Naive thymus-derived CD4-positive, alpha-beta T cell (primary cell): ENCODE measurements at regions not wholly inside any gene's neighbourhood (a gene's known extent, or its start where the extent isn't known, plus 50 kb on each side); places are given as distances from the start of the nearest gene placed in this dataset.
"Not testable (repeated sequence)": the region's sequence is repeated elsewhere in the genome, so short reads cannot be mapped to it uniquely, and the experiment has no call there.

ENCODE experiments used
- ATAC-seq: fragments of 150-1000 bp; cut with Tn5 transposase; 2 replicates; pipeline ENCODE4 v1.10.0; 2021; ENCODE audit warnings: mild to moderate bottlenecking, moderate library complexity
- CTCF ChIA-PET: fragments of 350-600 bp; sonication (Branson Sonifier 250); formaldehyde crosslinking; loops from one replicate; lab custom pipeline; 2021; ENCODE audit warnings: antibody characterized with exemption; lab: Charles Lee
- POLR2A ChIA-PET: fragments of 350-600 bp; sonication (Branson Sonifier 250); formaldehyde crosslinking; loops from one replicate; lab custom pipeline; 2021; ENCODE audit warnings: antibody characterized with exemption, inconsistent platforms; lab: Charles Lee
- DNase-seq, 9 donors: peaks; one replicate each; pipeline versions ENCODE4 v3.0.0 to v3.0.0-alpha.2; 2020 to 2022; ENCODE audit warnings: mixed read lengths in 1 of 9
- H3K27ac ChIP-seq: one replicate; pipeline ENCODE4 v1.7.0; 2013; ENCODE audit warnings: mild to moderate bottlenecking, low read depth, low read length, moderate library complexity
- H3K27me3 ChIP-seq, 2 donors: one replicate each; pipeline ENCODE4 v1.7.0; 2013; ENCODE audit warnings: low read length in 2 of 2, mild to moderate bottlenecking in 2 of 2, moderate library complexity in 2 of 2; ENCODE audit not compliant: control insufficient read depth in 2 of 2, insufficient read depth in 2 of 2
- H3K36me3 ChIP-seq, 3 experiments: 1 replicate in 2 of 3; 2 replicates in 1 of 3; pipeline ENCODE4 v1.7.0; 2013; ENCODE audit warnings: low read length in 3 of 3, mild to moderate bottlenecking in 3 of 3, moderate library complexity in 1 of 3; ENCODE audit not compliant: insufficient read depth in 3 of 3, control insufficient read depth in 2 of 3
- H3K4me1 ChIP-seq, 2 donors: one replicate each; pipeline ENCODE4 v1.7.0; 2013; ENCODE audit warnings: low read length in 2 of 2, mild to moderate bottlenecking in 2 of 2, moderate library complexity in 1 of 2; ENCODE audit not compliant: control insufficient read depth in 2 of 2, insufficient read depth in 2 of 2
- H3K4me3 ChIP-seq: 2 replicates; pipeline ENCODE4 v1.7.0; 2013; ENCODE audit warnings: mild to moderate bottlenecking, low read length
- H3K9me3 ChIP-seq, 3 experiments: 1 replicate in 2 of 3; 2 replicates in 1 of 3; pipeline ENCODE4 v1.7.0; 2013; ENCODE audit warnings: low read length in 3 of 3; ENCODE audit not compliant: control insufficient read depth in 2 of 3
- H3K27ac Mint-ChIP-seq, 9 donors: one replicate each; pipeline ENCODE4 v1.8.0; 2020 to 2022; ENCODE audit warnings: mixed read lengths in 9 of 9, mild to moderate bottlenecking in 8 of 9, moderate library complexity in 5 of 9, inconsistent platforms in 2 of 9
- H3K27me3 Mint-ChIP-seq, 5 donors: one replicate each; pipeline ENCODE4 v1.8.0; 2021 to 2022; ENCODE audit warnings: mixed read lengths in 5 of 5, mild to moderate bottlenecking in 1 of 5
- H3K36me3 Mint-ChIP-seq, 5 donors: one replicate each; pipeline ENCODE4 v1.8.0; 2020 to 2022; ENCODE audit warnings: mixed read lengths in 5 of 5, mild to moderate bottlenecking in 3 of 5, inconsistent platforms in 1 of 5
- H3K4me1 Mint-ChIP-seq, 7 donors: one replicate each; pipeline ENCODE4 v1.8.0; 2020 to 2022; ENCODE audit warnings: mixed read lengths in 7 of 7, mild to moderate bottlenecking in 3 of 7, inconsistent platforms in 1 of 7
- H3K4me3 Mint-ChIP-seq, 10 donors: one replicate each; pipeline ENCODE4 v1.8.0; 2020 to 2022; ENCODE audit warnings: mild to moderate bottlenecking in 10 of 10, mixed read lengths in 10 of 10, moderate library complexity in 6 of 10, inconsistent platforms in 2 of 10
- H3K9me3 Mint-ChIP-seq, 11 donors: one replicate each; pipeline ENCODE4 v1.8.0; 2020 to 2022; ENCODE audit warnings: mixed read lengths in 11 of 11, mild to moderate bottlenecking in 4 of 11, inconsistent platforms in 1 of 11, moderate library complexity in 1 of 11
- intact Hi-C, 2 donors: fragments of 100-400 bp; cut with micrococcal nuclease; formaldehyde crosslinking; loops; one replicate each; pipeline ENCODE4 v1.15.1; 2023

GRCh38 chr16:87216841-87217275, 100.3 kb downstream of the C16orf95 start:
- Histone ChIP-seq H3K27me3 (no peaks in the 10 kb centered on the region), H3K9me3 (peaks cover 0 to 4% (median 0%) of the 10 kb centered on the region in 3 experiments), H3K4me1 (no peaks in the 10 kb centered on the region), H3K36me3 (no peaks in the 10 kb centered on the region), H3K27ac (no peak overlapping the region), H3K4me3 (no peak overlapping the region)
- Mint-ChIP-seq H3K27ac (no peak overlapping the region), H3K27me3 (no peaks in the 10 kb centered on the region), H3K9me3 (peaks cover 0 to 3% (median 0%) of the 10 kb centered on the region in 11 donors), H3K4me3 (no peak overlapping the region), H3K4me1 (peaks cover 0 to 2% (median 0%) of the 10 kb centered on the region in 7 donors), H3K36me3 (peaks cover 0 to 4% (median 0%) of the 10 kb centered on the region in 5 donors)
- intact Hi-C loops, result no loop called here
- CTCF ChIA-PET, result no interaction called here
- no peak for ATAC-seq
- POLR2A ChIA-PET, result no interaction called here
- no peak for DNase-seq

GRCh38 chr16:87217802-87218201, 99.4 kb downstream of the C16orf95 start:
- H3K4me1 Mint-ChIP-seq, POLR2A ChIA-PET, H3K27ac Mint-ChIP-seq: not testable (repeated sequence)

GRCh38 chr16:87218281-87219055, 98.7 kb downstream of the C16orf95 start:
- Mint-ChIP-seq H3K27ac (no peak overlapping the region), H3K4me1 (peaks cover 0 to 2% (median 0%) of the 10 kb centered on the region in 7 donors), H3K4me3 (no peak overlapping the region), H3K36me3 (peaks cover 0 to 4% (median 0%) of the 10 kb centered on the region in 5 donors), H3K27me3 (no peaks in the 10 kb centered on the region), H3K9me3 (peaks cover 0 to 3% (median 0%) of the 10 kb centered on the region in 11 donors)
- Histone ChIP-seq H3K9me3 (peaks cover 0 to 4% (median 0%) of the 10 kb centered on the region in 3 experiments), H3K4me1 (no peaks in the 10 kb centered on the region), H3K36me3 (no peaks in the 10 kb centered on the region), H3K27ac (no peak overlapping the region), H3K27me3 (no peaks in the 10 kb centered on the region), H3K4me3 (no peak overlapping the region)
- DNase-seq (no peak), ATAC-seq (no peak)
- CTCF ChIA-PET, result interaction anchor here (0.6 kb wide), 1 partner anchor 80 kb away, joined by 3 read pairs; no protein-coding TSS in a partner anchor
- intact Hi-C loops, result no loop called here
- POLR2A ChIA-PET, result no interaction called here

More at GRCh38 chr16:87217802-87218201, 99.4 kb downstream of the C16orf95 start:
- CTCF ChIA-PET, result interaction anchor here (0.6 kb wide), 1 partner anchor 79 kb away, joined by 3 read pairs; no protein-coding TSS in a partner anchor
- H3K27ac ChIP-seq, H3K36me3 Mint-ChIP-seq, H3K4me1 ChIP-seq, H3K36me3 ChIP-seq, DNase-seq, H3K27me3 ChIP-seq, H3K4me3 ChIP-seq, H3K9me3 Mint-ChIP-seq, intact Hi-C loops, H3K27me3 Mint-ChIP-seq, H3K9me3 ChIP-seq, ATAC-seq, H3K4me3 Mint-ChIP-seq: not testable (repeated sequence)

GRCh38 chr16:87219287-87219909, 97.8 kb downstream of the C16orf95 start:
- Histone ChIP-seq H3K4me3 (no peak overlapping the region), H3K27ac (no peak overlapping the region), H3K27me3 (no peaks in the 10 kb centered on the region), H3K9me3 (peaks cover 0 to 4% (median 0%) of the 10 kb centered on the region in 3 experiments), H3K36me3 (no peaks in the 10 kb centered on the region), H3K4me1 (no peaks in the 10 kb centered on the region)
- ATAC-seq (no peak), DNase-seq (no peak)
- peaks cover 0 to 2% (median 0%) of the 10 kb centered on the region in 7 donors for H3K4me1 Mint-ChIP-seq
- H3K4me3 Mint-ChIP-seq, result no peak overlapping the region
- POLR2A ChIA-PET, result no interaction called here
- CTCF ChIA-PET, result no interaction called here
- H3K27ac Mint-ChIP-seq, result no peak overlapping the region
- peaks cover 0 to 3% (median 0%) of the 10 kb centered on the region in 5 donors for H3K27me3 Mint-ChIP-seq
- peaks cover 0 to 4% (median 0%) of the 10 kb centered on the region in 5 donors for H3K36me3 Mint-ChIP-seq
- intact Hi-C loops, result no loop called here
- peaks cover 0 to 3% (median 0%) of the 10 kb centered on the region in 11 donors for H3K9me3 Mint-ChIP-seq

- no peaks in the 10 kb centered on the region for H3K4me1 ChIP-seq
- Mint-ChIP-seq H3K27ac (no peak overlapping the region), H3K9me3 (peaks cover 0 to 3% (median 0%) of the 10 kb centered on the region in 11 donors), H3K36me3 (peaks cover 0 to 4% (median 0%) of the 10 kb centered on the region in 5 donors), H3K4me1 (no peaks in the 10 kb centered on the region), H3K27me3 (peaks cover 0 to 5% (median 0%) of the 10 kb centered on the region in 5 donors), H3K4me3 (no peak overlapping the region)
- peaks cover 0 to 4% (median 0%) of the 10 kb centered on the region in 3 experiments for H3K9me3 ChIP-seq
- no peak for DNase-seq
- ChIA-PET POLR2A (no interaction called here), CTCF (no interaction called here)
- no peak for ATAC-seq
- intact Hi-C loops, result no loop called here
- no peak overlapping the region for H3K27ac ChIP-seq
- H3K4me3 ChIP-seq, result no peak overlapping the region
- H3K36me3 ChIP-seq, result no peaks in the 10 kb centered on the region
- H3K27me3 ChIP-seq, result no peaks in the 10 kb centered on the region
These were observed 95.6 kb downstream of the C16orf95 start for GRCh38 chr16:87221633-87222032.

- no peak overlapping the region for H3K4me3 ChIP-seq
- CTCF ChIA-PET, result no interaction called here
- Mint-ChIP-seq H3K9me3 (peaks cover 0 to 3% (median 0%) of the 10 kb centered on the region in 11 donors), H3K36me3 (peaks cover 0 to 4% (median 0%) of the 10 kb centered on the region in 5 donors), H3K27me3 (peaks cover 0 to 5% (median 0%) of the 10 kb centered on the region in 5 donors), H3K4me1 (no peaks in the 10 kb centered on the region), H3K27ac (no peak overlapping the region), H3K4me3 (no peak overlapping the region)
- no peak for ATAC-seq
- no peak for DNase-seq
- no peak overlapping the region for H3K27ac ChIP-seq
- peaks cover 0 to 4% (median 0%) of the 10 kb centered on the region in 3 experiments for H3K9me3 ChIP-seq
- POLR2A ChIA-PET, result no interaction called here
- intact Hi-C loops, result no loop called here
- no peaks in the 10 kb centered on the region for H3K36me3 ChIP-seq
- H3K4me1 ChIP-seq, result no peaks in the 10 kb centered on the region
- no peaks in the 10 kb centered on the region for H3K27me3 ChIP-seq
These were observed 94.9 kb downstream of the C16orf95 start for GRCh38 chr16:87222335-87222734.
